ENCODE measurements at regions not wholly inside any gene's neighbourhood (a gene's known extent, or its start where the extent isn't known, plus 50 kb on each side); places are given as distances from the start of the nearest gene placed in this dataset.

- TF ChIP-seq POLR2A (IDR thresholded peaks at IDR 0.05; ENCODE audit: low read depth, low read length) (no peak), BHLHE40 (IDR thresholded peaks at IDR 0.05; ENCODE audit: low read depth, low read length) (no peak), CTCF (conservative IDR thresholded peaks at IDR 0.05; ENCODE audit: low read depth, low read length) (no peak), SMC3 (IDR thresholded peaks at IDR 0.05; ENCODE audit: low read depth, low read length) (no peak), MXI1 (IDR thresholded peaks at IDR 0.05; ENCODE audit: borderline replicate concordance, low read depth, low read length) (no peak), CEBPB (IDR thresholded peaks at IDR 0.05; ENCODE audit: low read depth, low read length) (no peak), MAFK (IDR thresholded peaks at IDR 0.05; ENCODE audit: low read depth, low read length) (no peak), RCOR1 (IDR thresholded peaks at IDR 0.05; ENCODE audit: insufficient replicate concordance, low read length) (no peak), RAD21 (IDR thresholded peaks at IDR 0.05; ENCODE audit: low read length) (no peak), USF2 (IDR thresholded peaks at IDR 0.05; ENCODE audit: low read depth, low read length) (no peak)
These were observed 531.8 kb downstream of the NXPH1 start for GRCh38 chr7:8965177-8965576.

All from IMR-90 (cell line).